ENCODE measurements at regions not wholly inside any gene's neighbourhood (a gene's known extent, or its start where the extent isn't known, plus 50 kb on each side); places are given as distances from the start of the nearest gene placed in this dataset.

GRCh38 chr12:76698966-76699365 lies 64.9 kb upstream of the ZDHHC17 start:
- TF ChIP-seq, protein P1, sequence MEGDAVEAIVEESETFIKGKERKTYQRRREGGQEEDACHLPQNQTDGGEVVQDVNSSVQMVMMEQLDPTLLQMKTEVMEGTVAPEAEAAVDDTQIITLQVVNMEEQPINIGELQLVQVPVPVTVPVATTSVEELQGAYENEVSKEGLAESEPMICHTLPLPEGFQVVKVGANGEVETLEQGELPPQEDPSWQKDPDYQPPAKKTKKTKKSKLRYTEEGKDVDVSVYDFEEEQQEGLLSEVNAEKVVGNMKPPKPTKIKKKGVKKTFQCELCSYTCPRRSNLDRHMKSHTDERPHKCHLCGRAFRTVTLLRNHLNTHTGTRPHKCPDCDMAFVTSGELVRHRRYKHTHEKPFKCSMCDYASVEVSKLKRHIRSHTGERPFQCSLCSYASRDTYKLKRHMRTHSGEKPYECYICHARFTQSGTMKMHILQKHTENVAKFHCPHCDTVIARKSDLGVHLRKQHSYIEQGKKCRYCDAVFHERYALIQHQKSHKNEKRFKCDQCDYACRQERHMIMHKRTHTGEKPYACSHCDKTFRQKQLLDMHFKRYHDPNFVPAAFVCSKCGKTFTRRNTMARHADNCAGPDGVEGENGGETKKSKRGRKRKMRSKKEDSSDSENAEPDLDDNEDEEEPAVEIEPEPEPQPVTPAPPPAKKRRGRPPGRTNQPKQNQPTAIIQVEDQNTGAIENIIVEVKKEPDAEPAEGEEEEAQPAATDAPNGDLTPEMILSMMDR (conservative IDR thresholded peaks at IDR 0.05): no peak
- TF ChIP-seq ZFX (IDR thresholded peaks at IDR 0.05): no peak

All from C4-2B (cell line).